DMS153 treated with DMSO at 0.1 percent for 48 hours (cell line): ENCODE measurements at regions not wholly inside any gene's neighbourhood (a gene's known extent, or its start where the extent isn't known, plus 50 kb on each side); places are given as distances from the start of the nearest gene placed in this dataset.
A peak's percentile ranks its signal among the peaks of the same experiment; 100 is the strongest.
"Not testable (repeated sequence)": the region's sequence is repeated elsewhere in the genome, so short reads cannot be mapped to it uniquely, and the experiment has no call there.

Experiments used
- DNase-seq: peaks from one replicate; lab custom pipeline; 2025; ENCODE audit not compliant: unreplicated experiment; lab: John Stamatoyannopoulos, UW

- DNase-seq: no peak
Observed at GRCh38 chr3:165521131-165521871, 315.9 kb downstream of the BCHE start.

GRCh38 chr3:165519687-165520086, 317.5 kb downstream of the BCHE start:
- no peak for DNase-seq

GRCh38 chr3:165518346-165518745, 318.9 kb downstream of the BCHE start:
- DNase-seq: no peak

- no peak for DNase-seq
Observed at GRCh38 chr3:165513715-165514701, 317.8 kb upstream of the SLITRK3 start.

- no peak for DNase-seq
Observed at GRCh38 chr3:165507576-165507975, 311.4 kb upstream of the SLITRK3 start.

GRCh38 chr3:165507060-165507459, 310.9 kb upstream of the SLITRK3 start:
- DNase-seq: no peak

- DNase-seq: no peak
Observed at GRCh38 chr3:165505657-165506056, 309.5 kb upstream of the SLITRK3 start.

GRCh38 chr3:165504554-165504953, 308.4 kb upstream of the SLITRK3 start:
- no peak for DNase-seq

- peak; percentile 64 for DNase-seq
Observed at GRCh38 chr3:165503825-165504224, 307.6 kb upstream of the SLITRK3 start.

GRCh38 chr3:165503346-165503745, 307.2 kb upstream of the SLITRK3 start:
- no peak for DNase-seq

- DNase-seq: peak; percentile 5
Observed at GRCh38 chr3:165502707-165503106, 306.5 kb upstream of the SLITRK3 start.

- not testable (repeated sequence) for DNase-seq
Observed at GRCh38 chr3:165498742-165499141, 302.6 kb upstream of the SLITRK3 start.

GRCh38 chr3:165491487-165491886, 295.3 kb upstream of the SLITRK3 start:
- DNase-seq: no peak

- DNase-seq: no peak
Observed at GRCh38 chr3:165476399-165477060, 280.3 kb upstream of the SLITRK3 start.

- no peak for DNase-seq
Observed at GRCh38 chr3:165466856-165467255, 270.7 kb upstream of the SLITRK3 start.

- no peak for DNase-seq
Observed at GRCh38 chr3:165464736-165465135, 268.6 kb upstream of the SLITRK3 start.

- DNase-seq: no peak
Observed at GRCh38 chr3:165463531-165463930, 267.3 kb upstream of the SLITRK3 start.

GRCh38 chr3:165462636-165463334, 266.6 kb upstream of the SLITRK3 start:
- no peak for DNase-seq

GRCh38 chr3:165459924-165460835, 264.0 kb upstream of the SLITRK3 start:
- no peak for DNase-seq

- no peak for DNase-seq
Observed at GRCh38 chr3:165459111-165459510, 262.9 kb upstream of the SLITRK3 start.
